HG03095 (cell line): ENCODE measurements at regions not wholly inside any gene's neighbourhood (a gene's known extent, or its start where the extent isn't known, plus 50 kb on each side); places are given as distances from the start of the nearest gene placed in this dataset.

Source experiments
- ATAC-seq: cut with Tn5 transposase; IDR thresholded peaks from one replicate; pipeline ENCODE4 v1.9.1; 2021; ENCODE audit warnings: moderate library complexity; ENCODE audit not compliant: unreplicated experiment

GRCh38 chr5:74326571-74327338, 313.8 kb downstream of the ENC1 start:
- ATAC-seq, result peak; percentile 79

- no peak for ATAC-seq
Measured at GRCh38 chr5:74325866-74326265, 314.7 kb downstream of the ENC1 start.

- ATAC-seq, result no peak
Measured at GRCh38 chr5:74324556-74324955, 316.0 kb downstream of the ENC1 start.

GRCh38 chr5:74322944-74323343, 317.6 kb downstream of the ENC1 start:
- no peak for ATAC-seq

GRCh38 chr5:74322191-74322590, 318.3 kb downstream of the ENC1 start:
- no peak for ATAC-seq

- ATAC-seq, result no peak
Measured at GRCh38 chr5:74321326-74321725, 319.2 kb downstream of the ENC1 start.

GRCh38 chr5:74320526-74320925, 320.0 kb downstream of the ENC1 start:
- no peak for ATAC-seq

- ATAC-seq, result no peak
Measured at GRCh38 chr5:74319076-74319475, 321.5 kb downstream of the ENC1 start.

- ATAC-seq, result no peak
Measured at GRCh38 chr5:74316064-74316603, 324.4 kb downstream of the ENC1 start.

- no peak for ATAC-seq
Measured at GRCh38 chr5:74314906-74315305, 325.6 kb downstream of the ENC1 start.

GRCh38 chr5:74313896-74314295, 326.6 kb downstream of the ENC1 start:
- no peak for ATAC-seq

- no peak for ATAC-seq
Measured at GRCh38 chr5:74312746-74313145, 327.8 kb downstream of the ENC1 start.

GRCh38 chr5:74311961-74312360, 328.6 kb downstream of the ENC1 start:
- no peak for ATAC-seq

- ATAC-seq, result no peak
Measured at GRCh38 chr5:74310997-74311930, 329.3 kb downstream of the ENC1 start.

- ATAC-seq, result no peak
Measured at GRCh38 chr5:74310386-74310785, 330.1 kb downstream of the ENC1 start.

- no peak for ATAC-seq
Measured at GRCh38 chr5:74309050-74309449, 331.5 kb downstream of the ENC1 start.

- ATAC-seq, result no peak
Measured at GRCh38 chr5:74306845-74307244, 333.7 kb downstream of the ENC1 start.

- ATAC-seq, result no peak
Measured at GRCh38 chr5:74304536-74304935, 336.0 kb downstream of the ENC1 start.

GRCh38 chr5:74303578-74303977, 336.9 kb downstream of the ENC1 start:
- no peak for ATAC-seq

- no peak for ATAC-seq
Measured at GRCh38 chr5:74301576-74301975, 339.0 kb downstream of the ENC1 start.

- ATAC-seq, result no peak
Measured at GRCh38 chr5:74300808-74301389, 339.6 kb downstream of the ENC1 start.
